ENCODE measurements at regions not wholly inside any gene's neighbourhood (a gene's known extent, or its start where the extent isn't known, plus 50 kb on each side); places are given as distances from the start of the nearest gene placed in this dataset.

GRCh38 chr9:129458663-129459546, 162.0 kb downstream of the C9orf50 start:
- DNase-seq (ENCODE audit: low spot score): no peak
- H3K9me3 Mint-ChIP-seq (ENCODE audit: low read depth): no peaks in the 10 kb centered on the region
- no peak for TF ChIP-seq CTCF (IDR thresholded peaks at IDR 0.05)
- H3K4me3 Mint-ChIP-seq (ENCODE audit: unreplicated experiment): no peak overlapping the region
- peak overlapping the region; percentile 61 for H3K27ac Mint-ChIP-seq (ENCODE audit: unreplicated experiment)
- H3K4me1 Mint-ChIP-seq (ENCODE audit: low read depth): peaks cover 47% of the 10 kb centered on the region
- no peaks in the 10 kb centered on the region for H3K27me3 Mint-ChIP-seq (ENCODE audit: low read depth)
- H3K36me3 Mint-ChIP-seq (ENCODE audit: low read depth): no peaks in the 10 kb centered on the region

GRCh38 chr9:129458155-129458661, 162.7 kb downstream of the C9orf50 start:
- no peak overlapping the region for H3K4me3 Mint-ChIP-seq (ENCODE audit: unreplicated experiment)
- no peak for TF ChIP-seq CTCF (IDR thresholded peaks at IDR 0.05)
- H3K27me3 Mint-ChIP-seq (ENCODE audit: low read depth): no peaks in the 10 kb centered on the region
- H3K27ac Mint-ChIP-seq (ENCODE audit: unreplicated experiment): peak overlapping the region; percentile 22
- no peaks in the 10 kb centered on the region for H3K36me3 Mint-ChIP-seq (ENCODE audit: low read depth)
- H3K4me1 Mint-ChIP-seq (ENCODE audit: low read depth): peaks cover 47% of the 10 kb centered on the region
- no peak for DNase-seq (ENCODE audit: low spot score)
- no peaks in the 10 kb centered on the region for H3K9me3 Mint-ChIP-seq (ENCODE audit: low read depth)

- no peaks in the 10 kb centered on the region for H3K27me3 Mint-ChIP-seq (ENCODE audit: low read depth)
- peaks cover 47% of the 10 kb centered on the region for H3K4me1 Mint-ChIP-seq (ENCODE audit: low read depth)
- no peak overlapping the region for H3K27ac Mint-ChIP-seq (ENCODE audit: unreplicated experiment)
- H3K9me3 Mint-ChIP-seq (ENCODE audit: low read depth): no peaks in the 10 kb centered on the region
- H3K36me3 Mint-ChIP-seq (ENCODE audit: low read depth): no peaks in the 10 kb centered on the region
- H3K4me3 Mint-ChIP-seq (ENCODE audit: unreplicated experiment): no peak overlapping the region
- TF ChIP-seq CTCF (IDR thresholded peaks at IDR 0.05): no peak
- DNase-seq (ENCODE audit: low spot score): no peak
These were observed 163.5 kb downstream of the C9orf50 start for GRCh38 chr9:129457325-129457779.

GRCh38 chr9:129456549-129457324, 164.2 kb downstream of the C9orf50 start:
- no peak overlapping the region for H3K4me3 Mint-ChIP-seq (ENCODE audit: unreplicated experiment)
- H3K9me3 Mint-ChIP-seq (ENCODE audit: low read depth): no peaks in the 10 kb centered on the region
- DNase-seq (ENCODE audit: low spot score): no peak
- H3K36me3 Mint-ChIP-seq (ENCODE audit: low read depth): no peaks in the 10 kb centered on the region
- H3K4me1 Mint-ChIP-seq (ENCODE audit: low read depth): peaks cover 51% of the 10 kb centered on the region
- no peaks in the 10 kb centered on the region for H3K27me3 Mint-ChIP-seq (ENCODE audit: low read depth)
- no peak overlapping the region for H3K27ac Mint-ChIP-seq (ENCODE audit: unreplicated experiment)
- no peak for TF ChIP-seq CTCF (IDR thresholded peaks at IDR 0.05)

All from chondrocyte (in vitro differentiated cells).